ENCODE measurements at regions not wholly inside any gene's neighbourhood (a gene's known extent, or its start where the extent isn't known, plus 50 kb on each side); places are given as distances from the start of the nearest gene placed in this dataset.
"Not testable (repeated sequence)": the region's sequence is repeated elsewhere in the genome, so short reads cannot be mapped to it uniquely, and the experiment has no call there.

DNA sequence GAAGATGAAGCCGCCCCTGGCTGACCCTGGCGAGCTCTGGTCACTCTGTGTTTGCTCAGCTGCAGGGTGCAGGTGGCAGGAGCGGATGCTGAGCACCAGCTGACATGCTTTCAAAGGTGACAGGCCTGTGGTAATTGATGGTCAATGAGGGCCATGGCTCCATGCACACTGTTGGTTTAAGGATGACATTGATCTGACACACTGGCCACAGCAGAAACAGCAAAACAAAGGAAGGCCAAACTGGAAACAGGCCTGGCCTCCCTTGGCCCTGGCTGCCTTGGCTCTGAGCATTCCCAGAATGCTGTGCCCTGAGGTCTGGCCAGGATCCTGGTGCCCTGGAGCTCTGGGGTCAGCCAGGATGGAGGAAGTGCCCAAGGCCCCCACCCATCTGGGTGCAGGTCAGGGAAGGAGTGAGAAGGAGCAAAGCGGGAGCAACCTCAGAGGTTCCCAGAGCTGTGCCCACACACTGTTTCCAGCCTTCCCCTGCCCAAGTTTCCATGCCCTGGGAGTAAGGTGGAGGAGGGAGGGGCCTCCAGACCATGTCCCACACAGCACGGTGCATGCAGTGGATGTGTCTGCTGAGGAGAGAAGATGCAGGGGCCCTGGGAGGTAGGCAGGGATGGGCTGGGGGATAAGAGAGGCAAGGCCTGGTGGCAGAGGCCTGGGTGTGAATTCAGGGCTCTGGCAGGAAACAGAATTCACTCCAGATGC, 302.2 kb downstream of the RPS24 start:
- no peak for DNase-seq (ENCODE audit: low read depth in 4 of 4, low spot score in 1 of 4)

DNA sequence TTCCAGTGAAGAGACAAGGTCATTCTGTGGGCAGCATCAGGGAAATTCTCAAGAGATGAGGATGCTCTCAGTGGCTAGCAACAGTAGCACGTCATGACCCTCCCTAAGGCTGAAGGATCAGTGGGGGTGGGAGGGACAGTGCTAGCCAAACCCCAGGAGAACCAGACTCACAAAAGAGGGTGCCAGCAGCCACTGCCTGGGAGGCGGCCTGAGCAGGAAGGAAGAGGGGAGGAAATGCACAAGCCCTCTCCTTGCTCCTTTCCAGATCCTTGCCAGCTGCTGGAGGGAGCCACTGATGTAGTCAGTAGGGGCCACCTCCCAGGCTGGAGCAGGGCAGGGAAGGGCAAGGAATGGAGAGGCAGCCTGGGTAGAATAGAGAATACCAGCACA, 302.7 kb downstream of the RPS24 start:
- no peak for DNase-seq (ENCODE audit: low read depth in 4 of 4, low spot score in 1 of 4)

DNA sequence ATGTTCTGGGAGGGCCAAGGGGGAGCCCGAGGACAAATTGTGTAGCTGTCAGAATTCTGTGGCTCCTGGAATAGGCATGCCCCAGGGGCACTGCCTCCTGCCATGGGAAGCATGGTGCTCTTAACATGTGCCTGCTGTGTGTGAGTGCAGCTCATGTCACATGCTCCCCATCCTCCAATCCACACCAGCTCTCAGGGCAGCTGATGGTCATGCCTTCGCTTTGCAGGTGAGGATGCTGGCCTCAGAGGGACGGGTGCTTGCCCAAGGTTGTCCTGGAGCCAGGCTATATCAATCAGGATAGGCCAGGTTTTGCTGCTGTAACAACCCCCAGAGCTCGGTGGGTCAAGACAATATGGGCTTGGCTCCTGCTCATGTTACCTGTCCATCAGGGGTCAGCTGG, 303.4 kb downstream of the RPS24 start:
- no peak for DNase-seq (ENCODE audit: low read depth in 4 of 4, low spot score in 1 of 4)

DNA sequence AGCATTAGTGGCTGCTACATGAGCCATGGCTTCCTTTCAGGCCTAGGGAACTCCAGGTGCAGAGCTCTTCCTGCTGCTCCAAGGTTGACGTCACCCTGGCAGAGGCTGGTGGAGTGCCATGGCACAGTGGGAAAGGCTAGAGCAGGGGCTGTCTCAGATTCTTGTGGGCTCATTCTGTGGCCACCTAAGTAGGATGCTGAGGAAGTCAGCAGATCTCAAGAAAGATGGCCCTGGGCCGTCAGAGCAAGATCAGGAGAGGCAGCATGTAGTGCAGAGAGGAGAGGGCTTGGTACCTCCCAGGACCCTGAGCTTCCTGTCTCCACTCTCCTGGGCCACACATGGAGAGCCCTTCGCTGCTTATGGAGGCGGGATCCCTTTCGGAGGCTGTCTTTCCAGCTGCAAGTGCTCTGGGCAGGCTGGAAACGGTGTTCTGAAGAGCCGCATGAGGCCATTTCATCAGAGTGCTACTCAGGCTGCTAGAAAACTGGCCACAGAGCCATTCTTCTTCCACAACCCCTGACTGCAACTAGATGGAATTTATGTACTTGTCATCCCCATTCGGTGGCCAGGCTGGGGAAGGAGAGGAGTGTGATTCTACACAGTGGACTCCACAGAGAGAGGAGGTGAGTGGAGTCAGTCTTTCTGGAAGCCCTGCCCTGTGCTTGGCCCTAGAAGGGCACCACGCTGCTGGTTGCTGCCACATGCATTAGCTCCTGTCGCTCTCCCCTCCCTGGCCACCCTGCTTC, 304.2 kb downstream of the RPS24 start:
- no peak for DNase-seq (ENCODE audit: low read depth in 4 of 4, low spot score in 1 of 4)

DNA sequence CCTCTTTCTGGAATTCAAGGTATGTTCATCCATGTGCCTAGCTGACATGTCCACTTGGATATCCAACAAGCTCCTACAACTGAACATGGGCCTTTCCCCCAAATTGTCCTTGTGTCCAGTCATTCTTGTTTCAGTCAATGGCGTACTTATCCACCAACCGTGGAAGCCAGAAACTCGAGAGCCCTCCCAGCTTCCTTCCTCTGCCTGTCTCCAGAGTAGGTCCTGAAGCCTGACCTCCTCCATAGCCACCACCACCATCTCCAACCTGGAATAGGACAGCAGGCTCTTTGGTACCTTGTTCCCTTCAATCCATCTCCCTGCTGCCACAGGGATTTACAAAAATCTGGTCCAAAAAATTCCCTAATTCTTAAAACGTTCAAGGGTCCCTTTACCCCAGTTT, 305.1 kb downstream of the RPS24 start:
- DNase-seq (ENCODE audit: low read depth in 4 of 4, low spot score in 1 of 4) = no peak

DNA sequence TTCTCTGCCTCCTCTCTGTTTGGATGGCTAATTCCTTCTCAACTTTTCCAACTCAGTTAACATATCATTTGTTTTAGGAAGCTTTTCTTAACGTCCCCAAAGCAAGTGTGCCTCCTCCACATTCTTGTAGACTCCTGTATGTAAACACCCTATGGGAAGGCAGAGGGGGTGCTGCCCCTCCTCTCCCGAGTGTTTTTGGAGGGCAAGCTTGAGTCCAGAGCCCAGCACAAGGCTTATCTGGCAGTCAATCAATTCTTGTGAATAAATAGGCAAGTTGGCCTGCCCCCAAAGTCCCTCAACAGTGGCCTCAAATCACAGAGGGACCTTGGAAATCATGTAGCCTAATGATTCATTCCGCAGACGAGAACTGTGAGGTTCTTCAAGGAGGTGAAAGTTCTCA, 305.6 kb downstream of the RPS24 start:
- no peak for DNase-seq (ENCODE audit: low read depth in 4 of 4, low spot score in 1 of 4)

DNA sequence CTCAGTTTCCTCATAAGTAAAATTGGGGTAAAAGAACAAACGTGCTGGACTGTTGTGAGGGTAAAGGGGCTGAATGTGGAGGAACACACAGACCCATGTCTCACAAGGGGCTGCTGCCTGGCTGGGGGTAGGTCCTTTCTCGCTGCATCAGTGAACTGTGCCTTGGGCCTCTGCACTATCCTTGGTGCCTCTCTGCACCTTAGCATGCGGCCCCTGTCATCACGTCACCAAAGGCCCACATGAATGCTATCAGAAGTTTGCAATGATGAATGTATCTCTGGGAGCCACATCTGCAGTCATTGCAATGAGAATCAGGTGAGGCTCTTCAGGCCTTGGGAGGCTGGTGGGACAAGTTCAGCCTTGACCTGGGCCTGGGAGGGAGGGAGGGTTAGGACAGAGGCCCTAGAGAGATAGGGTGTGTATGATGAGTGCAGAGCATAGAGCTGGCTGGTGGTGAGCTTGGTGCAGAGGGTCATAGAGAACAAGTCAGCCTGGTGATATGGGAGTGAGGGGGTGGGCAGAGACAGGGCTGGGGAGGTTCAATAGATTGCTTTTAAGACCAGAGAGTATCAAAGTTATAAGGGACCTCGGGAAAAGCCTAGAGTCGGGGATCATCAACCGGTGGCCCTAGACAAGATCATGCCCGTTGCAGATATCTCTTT, 308.4 kb downstream of the RPS24 start:
- DNase-seq (ENCODE audit: low read depth in 4 of 4, low spot score in 1 of 4) = no peak

DNA sequence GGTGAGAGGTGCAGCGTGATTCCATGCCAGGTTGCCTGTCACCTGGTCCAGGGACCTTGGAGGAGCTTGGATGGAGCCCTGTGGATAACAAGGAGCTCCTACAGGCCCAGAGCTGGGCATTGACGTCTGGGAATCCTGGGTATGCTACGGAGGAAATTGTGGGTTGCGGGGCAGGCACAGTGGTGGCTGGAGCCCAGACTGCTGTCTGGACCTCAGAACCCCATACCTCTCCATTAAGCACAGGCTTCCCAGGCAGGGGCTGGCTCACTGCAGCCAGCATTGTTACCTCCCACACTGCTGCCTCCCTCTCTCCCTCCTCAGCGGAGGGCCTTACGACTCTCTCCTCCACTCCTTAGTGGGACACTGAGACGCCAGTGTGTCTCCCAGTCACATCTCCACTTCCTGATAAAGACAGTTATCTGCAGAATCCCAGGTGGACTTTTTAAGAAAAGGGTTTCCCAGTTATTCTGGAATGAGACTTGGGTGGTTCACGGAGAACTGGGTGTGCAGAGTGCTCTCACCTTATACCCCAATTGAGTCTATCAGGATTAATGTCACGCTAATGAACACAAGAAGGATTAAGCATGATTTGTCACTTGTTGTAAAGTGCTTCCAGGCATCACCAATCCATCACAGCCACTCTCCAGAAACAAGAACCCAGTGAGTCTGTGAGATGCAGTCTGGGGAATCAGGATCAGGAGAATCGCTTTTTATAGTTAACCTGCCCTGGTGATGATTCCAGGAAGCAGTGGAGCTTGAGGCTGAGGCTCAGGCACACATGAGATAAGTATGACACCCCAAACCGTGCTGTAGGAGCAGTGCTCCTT, 309.4 kb downstream of the RPS24 start:
- no peak for DNase-seq (ENCODE audit: low read depth in 4 of 4, low spot score in 1 of 4)

DNA sequence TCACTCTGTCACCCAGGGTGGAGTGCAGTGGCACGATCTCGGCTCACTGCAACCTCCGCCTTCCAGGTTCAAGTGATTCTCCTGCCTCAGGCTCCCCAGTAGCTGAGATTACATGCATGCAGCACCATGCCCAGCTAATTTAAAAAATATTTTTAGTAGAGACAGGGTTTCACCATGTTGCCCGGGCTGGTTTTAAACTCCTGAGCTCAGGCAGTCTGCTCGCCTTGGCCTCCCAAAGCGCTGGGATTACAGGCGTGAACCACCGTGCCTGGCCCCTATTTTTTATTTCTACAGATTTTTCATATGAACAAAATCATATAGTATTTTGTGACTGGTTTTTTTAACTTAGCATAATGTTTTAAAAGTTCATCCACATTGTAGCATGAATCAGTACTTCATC, 310.6 kb downstream of the RPS24 start:
- not testable (repeated sequence) for DNase-seq (ENCODE audit: low read depth in 4 of 4, low spot score in 1 of 4)

DNA sequence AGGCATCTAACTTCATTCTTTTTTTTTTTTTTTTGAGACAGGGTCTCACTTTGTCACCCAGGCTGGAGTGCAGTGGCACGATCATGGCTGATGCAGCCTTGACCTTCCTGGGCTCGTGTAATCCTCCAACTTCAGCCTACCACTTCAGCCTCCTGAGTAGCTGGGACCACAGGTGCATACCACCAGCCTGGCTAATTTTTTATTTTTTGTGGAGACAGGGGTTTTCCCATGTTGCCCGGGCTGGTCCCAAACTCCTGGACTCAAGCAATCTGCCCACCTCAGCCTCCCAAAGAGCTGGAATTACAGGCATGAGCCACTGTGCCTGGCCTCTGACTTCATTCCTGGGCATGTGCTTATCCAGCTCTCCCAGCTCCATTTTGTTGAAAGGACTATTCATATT, 311.9 kb downstream of the RPS24 start:
- DNase-seq (ENCODE audit: low read depth in 4 of 4, low spot score in 1 of 4) = not testable (repeated sequence)

DNA sequence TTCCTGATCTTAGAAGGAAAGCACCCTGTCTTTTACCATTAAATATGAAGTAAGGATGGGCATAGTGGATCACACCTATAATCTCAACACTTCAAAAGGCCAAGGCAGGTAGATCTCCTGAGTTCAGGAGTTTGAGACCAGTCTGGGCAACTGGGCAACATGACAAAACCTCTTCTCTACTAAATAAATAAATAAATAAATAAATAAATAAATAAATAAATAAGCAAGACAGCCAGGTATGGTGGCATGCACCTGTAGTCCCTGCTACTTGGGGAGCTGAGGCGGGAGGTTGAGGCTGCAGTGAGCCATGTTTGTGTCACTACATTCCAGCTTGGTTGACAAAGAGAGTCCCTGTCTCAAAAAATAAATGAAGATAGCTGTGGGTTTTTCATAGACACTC, 313.1 kb downstream of the RPS24 start:
- DNase-seq (ENCODE audit: low read depth in 4 of 4, low spot score in 1 of 4) = no peak

DNA sequence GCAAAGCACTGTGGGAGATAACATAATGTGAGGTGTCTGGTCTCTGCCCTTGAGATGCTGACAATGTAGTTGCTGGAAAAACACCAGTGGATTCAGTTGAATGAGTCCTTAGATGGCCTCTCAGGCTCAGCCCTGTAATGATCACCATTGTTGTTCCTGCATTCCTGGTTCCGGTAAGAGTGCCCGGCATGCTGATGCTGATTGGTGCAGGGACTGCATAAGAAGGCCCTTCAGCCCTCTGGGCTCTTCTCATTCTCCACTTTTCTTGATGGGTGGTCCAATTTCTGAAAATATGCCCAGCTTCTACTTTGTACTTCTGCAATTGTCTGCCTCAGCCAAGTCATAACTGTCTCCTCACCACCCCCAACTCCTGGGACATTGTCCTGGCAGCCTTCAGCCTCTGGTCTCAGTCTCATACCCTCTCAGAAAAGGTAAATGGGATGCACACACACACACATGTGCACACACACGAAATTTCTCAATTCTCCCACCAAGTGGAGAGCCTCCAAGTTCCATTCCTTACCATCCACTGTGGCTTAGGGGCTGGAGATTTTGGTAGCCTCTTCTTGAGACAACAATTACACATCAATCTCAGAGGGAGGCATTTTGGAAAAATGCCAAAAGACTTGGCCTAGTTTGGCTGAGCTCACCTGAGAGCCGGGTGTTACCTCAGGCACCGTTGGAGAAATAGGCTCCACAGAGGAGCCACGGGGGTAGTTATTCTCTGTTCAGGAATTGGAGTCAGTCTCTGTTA, 314.9 kb downstream of the RPS24 start:
- no peak for DNase-seq (ENCODE audit: low read depth in 4 of 4, low spot score in 1 of 4)

DNA sequence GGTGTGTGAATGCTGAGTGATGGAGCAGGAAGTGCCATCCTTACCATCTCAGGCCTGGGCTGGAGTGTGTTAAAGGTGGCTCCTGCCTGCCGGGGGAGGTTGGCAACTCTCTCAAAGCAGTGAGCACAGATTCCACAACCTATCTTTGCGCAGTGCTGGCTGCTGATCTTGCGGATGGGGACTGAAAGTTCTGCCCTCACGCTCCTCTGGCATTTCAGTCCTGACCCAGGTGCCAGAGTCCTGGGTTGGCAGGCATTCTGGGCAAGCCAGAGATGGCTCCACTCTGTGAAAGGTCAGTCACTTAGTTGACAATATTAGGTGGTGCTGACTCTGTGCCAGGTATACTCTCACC, 315.5 kb downstream of the RPS24 start:
- no peak for DNase-seq (ENCODE audit: low read depth in 4 of 4, low spot score in 1 of 4)

DNA sequence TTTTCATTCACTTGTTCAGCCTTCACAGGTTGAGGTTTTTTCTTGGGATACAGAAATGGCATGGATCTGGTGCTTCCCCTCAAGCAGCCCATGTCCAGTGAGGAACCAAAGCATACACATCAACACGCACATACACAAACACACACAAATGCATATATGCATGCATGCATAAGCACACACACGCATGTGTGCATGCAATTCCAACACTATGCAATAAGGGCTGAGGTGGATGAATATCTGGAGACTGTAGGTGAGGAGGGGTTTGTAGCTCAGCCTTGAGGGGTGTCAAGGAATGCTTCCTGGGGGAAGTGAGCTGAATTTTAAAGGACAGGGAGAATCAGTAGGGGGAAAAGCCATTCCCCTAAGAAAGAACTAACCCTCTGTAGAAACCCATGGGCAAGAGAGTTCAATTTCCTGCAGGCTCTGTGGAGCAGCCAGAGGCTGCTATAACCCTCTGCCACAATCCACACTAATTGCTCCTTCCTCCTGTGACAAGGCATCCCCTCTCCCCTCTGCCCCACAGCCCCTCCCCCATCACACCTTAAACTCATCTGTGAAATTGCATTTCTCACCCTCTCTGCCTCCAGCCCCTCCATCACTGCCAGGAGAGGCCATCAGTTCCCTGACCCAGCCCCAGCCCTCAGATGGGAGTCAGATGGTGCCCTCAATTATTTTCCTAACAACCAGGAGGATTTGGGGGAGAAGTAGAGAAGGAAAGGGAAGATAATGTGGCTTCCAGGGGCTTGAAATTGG, 316.4 kb downstream of the RPS24 start:
- no peak for DNase-seq (ENCODE audit: low read depth in 4 of 4, low spot score in 1 of 4)

DNA sequence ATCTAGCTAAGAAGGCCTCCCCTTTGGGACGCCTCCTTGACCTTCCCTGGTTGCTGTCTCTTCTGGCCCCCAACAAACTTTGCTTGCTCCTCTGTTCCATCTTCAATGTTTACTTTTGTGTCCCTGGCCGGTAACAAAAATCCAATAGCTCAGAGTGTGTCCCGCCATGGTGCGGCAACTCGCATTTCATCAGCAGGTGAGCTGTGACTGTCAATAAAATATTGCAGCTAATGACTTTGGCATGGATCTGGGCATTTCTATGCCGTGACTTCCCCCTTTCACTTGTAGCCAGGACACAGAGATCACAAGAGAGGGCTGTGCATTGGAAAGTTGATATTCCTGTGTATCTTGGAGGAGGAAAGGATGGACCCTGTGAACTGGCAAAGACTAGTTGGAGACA, 317.6 kb downstream of the RPS24 start:
- no peak for DNase-seq (ENCODE audit: low read depth in 4 of 4, low spot score in 1 of 4)

DNA sequence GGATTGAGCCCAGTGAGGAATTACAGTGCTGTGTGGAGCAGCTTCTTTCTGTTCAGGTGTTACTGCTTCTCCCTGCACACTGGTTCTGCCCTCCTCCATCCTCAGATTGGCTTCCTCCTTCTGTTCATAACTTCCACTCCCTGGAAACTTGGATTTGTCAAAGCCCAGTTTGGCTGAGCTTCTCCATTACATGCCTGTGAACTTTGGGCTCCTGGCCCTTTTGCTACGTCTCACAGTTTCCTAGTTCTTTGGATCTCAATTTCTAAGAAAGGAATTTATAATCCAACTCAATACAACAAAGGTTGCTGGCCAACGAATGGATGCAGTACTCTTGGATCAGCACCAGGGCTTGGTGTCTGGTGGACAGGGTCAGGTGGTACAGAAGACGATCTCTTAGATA, 318.1 kb downstream of the RPS24 start:
- DNase-seq (ENCODE audit: low read depth in 4 of 4, low spot score in 1 of 4) = no peak

DNA sequence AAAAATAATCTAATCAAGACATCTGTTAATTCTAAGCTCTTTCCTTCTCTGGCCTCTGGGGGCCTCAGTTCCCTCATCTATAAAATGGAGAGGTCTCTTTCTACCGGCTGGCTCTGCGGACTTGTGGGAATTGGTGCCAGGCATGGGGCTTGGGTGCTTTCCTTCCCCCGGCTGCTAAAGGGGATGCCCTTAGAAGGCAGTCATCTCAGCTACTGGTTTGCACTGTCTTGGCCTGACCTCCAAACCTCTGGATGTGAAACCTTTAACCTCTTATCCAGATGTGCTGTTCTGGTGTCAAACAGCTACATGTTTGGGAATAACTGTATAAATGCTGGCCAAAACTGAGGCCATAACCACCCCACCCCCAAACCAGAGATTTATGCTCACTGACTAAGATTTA, 320.0 kb downstream of the RPS24 start:
- DNase-seq (ENCODE audit: low read depth in 4 of 4, low spot score in 1 of 4) = no peak

DNA sequence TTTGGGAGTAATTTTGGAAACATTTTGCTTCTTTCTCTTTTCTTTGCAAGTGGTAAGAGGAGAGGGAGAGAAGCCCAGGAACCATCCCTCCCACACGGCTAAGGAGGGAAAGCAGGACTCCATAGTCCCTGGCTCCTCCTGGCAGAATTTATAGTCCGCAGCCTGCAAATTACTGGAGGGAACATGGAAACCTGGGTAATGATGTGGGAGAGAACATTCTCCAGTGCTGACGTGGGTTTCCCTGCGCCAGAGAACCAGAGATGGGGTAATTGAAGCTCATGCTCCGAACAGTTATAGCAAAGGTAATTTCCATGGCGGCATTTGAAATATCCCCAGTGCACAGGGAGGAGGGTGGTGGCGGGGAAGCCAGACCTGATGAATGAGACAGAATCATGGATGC, 320.4 kb downstream of the RPS24 start:
- DNase-seq (ENCODE audit: low read depth in 4 of 4, low spot score in 1 of 4) = no peak

DNA sequence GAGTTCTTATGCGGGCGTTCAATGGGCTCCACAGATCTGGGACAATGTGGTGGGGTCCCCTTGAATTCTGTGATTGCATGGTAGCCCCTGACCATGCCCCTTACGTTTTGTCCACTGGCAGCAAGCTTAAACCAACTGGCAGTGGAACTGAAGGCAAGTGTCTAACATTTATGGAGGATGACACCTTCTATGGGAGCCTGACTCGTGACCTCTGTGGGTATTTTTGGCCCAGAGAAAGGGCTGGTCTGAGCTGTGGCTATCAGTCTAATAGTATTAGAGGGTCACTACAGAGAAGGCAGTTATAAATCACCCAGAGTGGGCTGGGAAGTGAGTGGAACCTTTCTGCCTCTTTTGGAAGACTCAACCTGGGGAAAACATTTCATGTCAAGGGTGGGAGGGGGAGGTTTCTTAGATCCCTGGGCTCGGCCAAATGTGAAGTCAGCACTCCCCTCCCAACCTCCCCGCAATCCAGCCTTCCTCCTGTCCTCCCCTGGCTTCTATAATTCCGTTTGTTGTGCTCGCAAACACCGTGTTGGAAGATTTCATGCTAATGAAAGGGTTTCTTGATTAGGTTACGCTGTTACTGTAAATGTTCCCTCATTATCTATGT, 322.7 kb downstream of the RPS24 start:
- no peak for DNase-seq (ENCODE audit: low read depth in 4 of 4, low spot score in 1 of 4)
